Liver (tissue), 8 donors: ENCODE measurements at regions not wholly inside any gene's neighbourhood (a gene's known extent, or its start where the extent isn't known, plus 50 kb on each side); places are given as distances from the start of the nearest gene placed in this dataset.

ENCODE experiments used
- DNase-seq: peaks from one replicate; pipeline ENCODE4 v3.0.0-alpha.2; 2017; ENCODE audit warnings: low spot score
- H3K27ac ChIP-seq, 2 donors: one replicate each; pipeline ENCODE4 v1.7.0; 2013; ENCODE audit warnings: inconsistent platforms in 2 of 2, low read length in 2 of 2, control low read depth in 1 of 2, low read depth in 1 of 2, mild to moderate bottlenecking in 1 of 2
- H3K27me3 ChIP-seq, 4 donors: one replicate each; pipeline versions ENCODE4 v1.6.1 to v1.7.0; 2013; ENCODE audit warnings: low read length in 3 of 4, inconsistent platforms in 1 of 4, mild to moderate bottlenecking in 1 of 4, moderate library complexity in 1 of 4; ENCODE audit not compliant: control insufficient read depth in 4 of 4, insufficient read depth in 4 of 4
- H3K36me3 ChIP-seq, 4 donors: one replicate each; pipeline versions ENCODE4 v1.6.1 to v1.7.0; 2013; ENCODE audit warnings: low read length in 3 of 4, mild to moderate bottlenecking in 3 of 4, low read depth in 1 of 4, moderate library complexity in 1 of 4; ENCODE audit not compliant: control insufficient read depth in 4 of 4, insufficient read depth in 3 of 4
- H3K4me1 ChIP-seq, 4 donors: one replicate each; pipeline versions ENCODE4 v1.6.1 to v1.7.0; 2013; ENCODE audit warnings: low read length in 3 of 4, mild to moderate bottlenecking in 3 of 4, moderate library complexity in 1 of 4; ENCODE audit not compliant: control insufficient read depth in 4 of 4, insufficient read depth in 4 of 4
- H3K4me3 ChIP-seq, 3 donors: one replicate each; pipeline versions ENCODE4 v1.6.1 to v1.7.0; 2013; ENCODE audit warnings: low read length in 3 of 3, control low read depth in 1 of 3, low read depth in 1 of 3, mild to moderate bottlenecking in 1 of 3
- H3K9ac ChIP-seq, 2 donors: one replicate each; pipeline ENCODE4 v1.7.0; 2013; ENCODE audit warnings: low read length in 2 of 2, mild to moderate bottlenecking in 2 of 2, moderate library complexity in 2 of 2, control low read depth in 1 of 2, low read depth in 1 of 2
- H3K9me3 ChIP-seq, 4 donors: one replicate each; pipeline versions ENCODE4 v1.6.1 to v1.7.0; 2013; ENCODE audit warnings: low read length in 3 of 4; ENCODE audit not compliant: control insufficient read depth in 4 of 4
- ATF3 ChIP-seq: IDR thresholded peaks from 2 replicates; pipeline ENCODE4 v1.6.1; 2016; ENCODE audit warnings: antibody characterized with exemption
- EGR1 ChIP-seq, 2 donors: IDR thresholded peaks; 2 replicates each; pipeline ENCODE4 v1.6.1; 2016 to 2018; ENCODE audit warnings: antibody characterized with exemption in 2 of 2, low read depth in 2 of 2
- FOXA2 ChIP-seq: IDR thresholded peaks from 2 replicates; pipeline ENCODE4 v1.6.1; 2016; ENCODE audit warnings: antibody characterized with exemption
- HNF4G ChIP-seq: IDR thresholded peaks from 2 replicates; pipeline ENCODE4 v1.6.1; 2016; ENCODE audit warnings: antibody characterized with exemption
- JUND ChIP-seq, 2 donors: IDR thresholded peaks; 2 replicates each; pipeline ENCODE4 v1.6.1; 2016; ENCODE audit warnings: antibody characterized with exemption in 2 of 2
- MAX ChIP-seq: IDR thresholded peaks from 2 replicates; pipeline ENCODE4 v1.6.1; 2016; ENCODE audit warnings: antibody characterized with exemption
- NR2F2 ChIP-seq: IDR thresholded peaks from 2 replicates; pipeline ENCODE4 v1.6.1; 2016; ENCODE audit warnings: antibody characterized with exemption
- RAD21 ChIP-seq, 2 donors: IDR thresholded peaks; 2 replicates each; pipeline ENCODE4 v1.6.1; 2016; ENCODE audit warnings: antibody characterized with exemption in 2 of 2, mild to moderate bottlenecking in 2 of 2
- RXRA ChIP-seq, 2 donors: IDR thresholded peaks; 2 replicates each; pipeline ENCODE4 v1.6.1; 2017 to 2018; ENCODE audit warnings: antibody characterized with exemption in 2 of 2, mild to moderate bottlenecking in 1 of 2
- SP1 ChIP-seq: IDR thresholded peaks from 2 replicates; pipeline ENCODE4 v1.6.1; 2018; ENCODE audit warnings: antibody characterized with exemption, mild to moderate bottlenecking
- TAF1 ChIP-seq: conservative IDR thresholded peaks from 2 replicates; pipeline ENCODE4 v1.6.1; 2016; ENCODE audit warnings: antibody characterized with exemption, mild to moderate bottlenecking
- YY1 ChIP-seq: IDR thresholded peaks from 2 replicates; pipeline ENCODE4 v1.6.1; 2016; ENCODE audit warnings: antibody characterized with exemption, mild to moderate bottlenecking
- WGBS: extraction: QIAGEN DNeasy Blood & Tissue Kit; methylation state at CpG from one replicate; pipeline ENCODE4 v1.1.7; 2013; 5-methylcytosine and 5-hydroxymethylcytosine counted together
- TF ChIP-seq, protein P1 (sequence below): IDR thresholded peaks from 2 replicates; pipeline ENCODE4 v1.6.1; 2016; ENCODE audit warnings: antibody characterized with exemption, mild to moderate bottlenecking
- TF ChIP-seq, protein P2 (sequence below): fragments of 150-350 bp; IDR thresholded peaks from 2 replicates; pipeline ENCODE4 v1.5.1; 2017; ENCODE audit warnings: improper control_type of control experiment, low read depth, low read length; ENCODE audit not compliant: missing input control
- TF ChIP-seq, protein P3 (sequence below): IDR thresholded peaks from 2 replicates; pipeline ENCODE4 v1.6.1; 2016; ENCODE audit warnings: antibody characterized with exemption
- donor health status: healthy.
- donor health status: healthy.
- donor health status: healthy.
- donor health status: healthy.
- donor health status: healthy.

DNA sequence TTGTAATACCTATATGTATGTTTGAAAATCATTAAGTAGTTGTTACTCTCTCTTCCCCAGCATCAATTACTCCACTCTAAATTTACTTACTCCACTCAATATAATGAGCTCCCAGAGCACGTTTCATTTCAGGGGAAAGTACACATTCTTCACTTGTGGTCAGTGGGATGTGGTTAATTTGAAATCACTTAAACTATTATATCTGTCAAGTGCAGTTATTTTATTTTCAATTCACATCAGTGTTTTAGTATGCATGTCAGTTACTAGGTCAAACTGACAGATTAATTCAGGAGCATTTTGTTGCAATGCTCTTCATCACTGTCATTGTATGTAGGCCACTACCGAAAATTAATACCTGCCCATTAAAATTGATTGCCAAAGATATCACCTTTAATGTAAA lies 376.1 kb downstream of the ZIC4 start:
- WGBS, result 47% methylated on average over 2 of the region's 2 CpGs
- Histone ChIP-seq H3K27ac (no peak overlapping the region), H3K36me3 (no peaks in the 10 kb centered on the region), H3K27me3 (no peaks in the 10 kb centered on the region), H3K9me3 (peaks cover 0 to 2% (median 0%) of the 10 kb centered on the region in 4 donors), H3K4me1 (no peaks in the 10 kb centered on the region), H3K4me3 (no peak overlapping the region), H3K9ac (no peak overlapping the region)
- TF ChIP-seq RAD21 (IDR thresholded peaks at IDR 0.05) (no peak), RXRA (IDR thresholded peaks at IDR 0.05) (no peak), NR2F2 (no peak), JUND (IDR thresholded peaks at IDR 0.05) (no peak), EGR1 (IDR thresholded peaks at IDR 0.05; ENCODE audit: low read depth in 2 of 2) (no peak), FOXA2 (no peak), TAF1 (no peak), ATF3 (no peak)
- TF ChIP-seq, protein P1, sequence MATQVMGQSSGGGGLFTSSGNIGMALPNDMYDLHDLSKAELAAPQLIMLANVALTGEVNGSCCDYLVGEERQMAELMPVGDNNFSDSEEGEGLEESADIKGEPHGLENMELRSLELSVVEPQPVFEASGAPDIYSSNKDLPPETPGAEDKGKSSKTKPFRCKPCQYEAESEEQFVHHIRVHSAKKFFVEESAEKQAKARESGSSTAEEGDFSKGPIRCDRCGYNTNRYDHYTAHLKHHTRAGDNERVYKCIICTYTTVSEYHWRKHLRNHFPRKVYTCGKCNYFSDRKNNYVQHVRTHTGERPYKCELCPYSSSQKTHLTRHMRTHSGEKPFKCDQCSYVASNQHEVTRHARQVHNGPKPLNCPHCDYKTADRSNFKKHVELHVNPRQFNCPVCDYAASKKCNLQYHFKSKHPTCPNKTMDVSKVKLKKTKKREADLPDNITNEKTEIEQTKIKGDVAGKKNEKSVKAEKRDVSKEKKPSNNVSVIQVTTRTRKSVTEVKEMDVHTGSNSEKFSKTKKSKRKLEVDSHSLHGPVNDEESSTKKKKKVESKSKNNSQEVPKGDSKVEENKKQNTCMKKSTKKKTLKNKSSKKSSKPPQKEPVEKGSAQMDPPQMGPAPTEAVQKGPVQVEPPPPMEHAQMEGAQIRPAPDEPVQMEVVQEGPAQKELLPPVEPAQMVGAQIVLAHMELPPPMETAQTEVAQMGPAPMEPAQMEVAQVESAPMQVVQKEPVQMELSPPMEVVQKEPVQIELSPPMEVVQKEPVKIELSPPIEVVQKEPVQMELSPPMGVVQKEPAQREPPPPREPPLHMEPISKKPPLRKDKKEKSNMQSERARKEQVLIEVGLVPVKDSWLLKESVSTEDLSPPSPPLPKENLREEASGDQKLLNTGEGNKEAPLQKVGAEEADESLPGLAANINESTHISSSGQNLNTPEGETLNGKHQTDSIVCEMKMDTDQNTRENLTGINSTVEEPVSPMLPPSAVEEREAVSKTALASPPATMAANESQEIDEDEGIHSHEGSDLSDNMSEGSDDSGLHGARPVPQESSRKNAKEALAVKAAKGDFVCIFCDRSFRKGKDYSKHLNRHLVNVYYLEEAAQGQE, result no peak
- TF ChIP-seq, protein P2, sequence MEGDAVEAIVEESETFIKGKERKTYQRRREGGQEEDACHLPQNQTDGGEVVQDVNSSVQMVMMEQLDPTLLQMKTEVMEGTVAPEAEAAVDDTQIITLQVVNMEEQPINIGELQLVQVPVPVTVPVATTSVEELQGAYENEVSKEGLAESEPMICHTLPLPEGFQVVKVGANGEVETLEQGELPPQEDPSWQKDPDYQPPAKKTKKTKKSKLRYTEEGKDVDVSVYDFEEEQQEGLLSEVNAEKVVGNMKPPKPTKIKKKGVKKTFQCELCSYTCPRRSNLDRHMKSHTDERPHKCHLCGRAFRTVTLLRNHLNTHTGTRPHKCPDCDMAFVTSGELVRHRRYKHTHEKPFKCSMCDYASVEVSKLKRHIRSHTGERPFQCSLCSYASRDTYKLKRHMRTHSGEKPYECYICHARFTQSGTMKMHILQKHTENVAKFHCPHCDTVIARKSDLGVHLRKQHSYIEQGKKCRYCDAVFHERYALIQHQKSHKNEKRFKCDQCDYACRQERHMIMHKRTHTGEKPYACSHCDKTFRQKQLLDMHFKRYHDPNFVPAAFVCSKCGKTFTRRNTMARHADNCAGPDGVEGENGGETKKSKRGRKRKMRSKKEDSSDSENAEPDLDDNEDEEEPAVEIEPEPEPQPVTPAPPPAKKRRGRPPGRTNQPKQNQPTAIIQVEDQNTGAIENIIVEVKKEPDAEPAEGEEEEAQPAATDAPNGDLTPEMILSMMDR, result no peak
- TF ChIP-seq, protein P3, sequence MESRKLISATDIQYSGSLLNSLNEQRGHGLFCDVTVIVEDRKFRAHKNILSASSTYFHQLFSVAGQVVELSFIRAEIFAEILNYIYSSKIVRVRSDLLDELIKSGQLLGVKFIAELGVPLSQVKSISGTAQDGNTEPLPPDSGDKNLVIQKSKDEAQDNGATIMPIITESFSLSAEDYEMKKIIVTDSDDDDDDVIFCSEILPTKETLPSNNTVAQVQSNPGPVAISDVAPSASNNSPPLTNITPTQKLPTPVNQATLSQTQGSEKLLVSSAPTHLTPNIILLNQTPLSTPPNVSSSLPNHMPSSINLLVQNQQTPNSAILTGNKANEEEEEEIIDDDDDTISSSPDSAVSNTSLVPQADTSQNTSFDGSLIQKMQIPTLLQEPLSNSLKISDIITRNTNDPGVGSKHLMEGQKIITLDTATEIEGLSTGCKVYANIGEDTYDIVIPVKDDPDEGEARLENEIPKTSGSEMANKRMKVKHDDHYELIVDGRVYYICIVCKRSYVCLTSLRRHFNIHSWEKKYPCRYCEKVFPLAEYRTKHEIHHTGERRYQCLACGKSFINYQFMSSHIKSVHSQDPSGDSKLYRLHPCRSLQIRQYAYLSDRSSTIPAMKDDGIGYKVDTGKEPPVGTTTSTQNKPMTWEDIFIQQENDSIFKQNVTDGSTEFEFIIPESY, result no peak
- no peak for DNase-seq

DNA sequence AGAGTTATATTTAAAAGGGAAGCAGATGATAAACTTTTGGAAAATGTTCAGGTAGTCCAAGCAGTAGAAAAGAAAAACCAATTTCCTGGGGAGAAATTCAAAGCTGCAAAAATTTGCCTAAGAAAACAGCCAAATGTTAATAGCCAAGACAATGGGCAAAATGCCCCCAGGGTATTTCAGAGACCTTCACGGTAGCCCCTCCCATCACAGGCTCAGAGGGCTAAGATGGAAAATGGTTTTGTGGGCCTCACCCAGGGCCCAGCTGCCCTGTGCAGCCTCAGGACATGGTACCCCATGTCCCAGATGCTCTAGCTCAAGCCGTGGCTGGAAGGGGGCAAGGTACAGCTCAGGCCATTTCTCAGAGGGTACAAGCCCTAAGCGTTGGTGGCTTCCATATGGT lies 391.0 kb downstream of the ZIC4 start:
- WGBS, result 80% methylated on average over 3 of the region's 3 CpGs
- TF ChIP-seq NR2F2 (no peak), SP1 (no peak), RXRA (IDR thresholded peaks at IDR 0.05) (no peak), FOXA2 (no peak), HNF4G (no peak), YY1 (no peak), EGR1 (IDR thresholded peaks at IDR 0.05; ENCODE audit: low read depth in 2 of 2) (no peak), MAX (no peak)
- TF ChIP-seq, protein P2, result no peak
- TF ChIP-seq, protein P1, result no peak
- no peak for DNase-seq
- no peak overlapping the region for H3K27ac ChIP-seq
- peaks cover 0 to 5% (median 0%) of the 10 kb centered on the region in 4 donors for H3K27me3 ChIP-seq
- no peak overlapping the region for H3K4me3 ChIP-seq
- no peak overlapping the region for H3K9ac ChIP-seq
- no peaks in the 10 kb centered on the region for H3K4me1 ChIP-seq
- H3K36me3 ChIP-seq, result no peaks in the 10 kb centered on the region
- H3K9me3 ChIP-seq, result peaks cover 0 to 5% (median 1%) of the 10 kb centered on the region in 4 donors
